Stimulated activated CD4-positive, alpha-beta T cell treated with anti-CD3 and anti-CD28 coated beads, Interleukin-4, amount 100 ng/mL, for 1 hour (primary cell): ENCODE measurements at regions not wholly inside any gene's neighbourhood (a gene's known extent, or its start where the extent isn't known, plus 50 kb on each side); places are given as distances from the start of the nearest gene placed in this dataset.

Experiments
- DNase-seq: peaks from one replicate; pipeline ENCODE4 v3.0.0-alpha.2; 2020

- DNase-seq = no peak
Observed at GRCh38 chr6:9564021-9564420, 850.9 kb downstream of the TFAP2A start.

- no peak for DNase-seq
Observed at GRCh38 chr6:9563568-9563967, 851.3 kb downstream of the TFAP2A start.

GRCh38 chr6:9554806-9555205 is 860.1 kb downstream of the TFAP2A start:
- DNase-seq = no peak

- DNase-seq = no peak
Observed at GRCh38 chr6:9554323-9554722, 860.6 kb downstream of the TFAP2A start.

- DNase-seq = no peak
Observed at GRCh38 chr6:9553002-9553401, 861.9 kb downstream of the TFAP2A start.

GRCh38 chr6:9543649-9544048 is 871.2 kb downstream of the TFAP2A start:
- no peak for DNase-seq

- no peak for DNase-seq
Observed at GRCh38 chr6:9540534-9541126, 874.2 kb downstream of the TFAP2A start.

GRCh38 chr6:9540126-9540525 is 874.7 kb downstream of the TFAP2A start:
- no peak for DNase-seq

GRCh38 chr6:9539231-9539755 is 875.6 kb downstream of the TFAP2A start:
- no peak for DNase-seq

- DNase-seq = no peak
Observed at GRCh38 chr6:9537381-9537780, 877.5 kb downstream of the TFAP2A start.

GRCh38 chr6:9535106-9535505 is 879.8 kb downstream of the TFAP2A start:
- no peak for DNase-seq

GRCh38 chr6:9532621-9533557 is 882.0 kb downstream of the TFAP2A start:
- DNase-seq = no peak

GRCh38 chr6:9527679-9528286 is 887.1 kb downstream of the TFAP2A start:
- DNase-seq = no peak

GRCh38 chr6:9523462-9523861 is 891.4 kb downstream of the TFAP2A start:
- no peak for DNase-seq

GRCh38 chr6:9522101-9522500 is 892.8 kb downstream of the TFAP2A start:
- DNase-seq = no peak

GRCh38 chr6:9521152-9521530 is 893.7 kb downstream of the TFAP2A start:
- no peak for DNase-seq

GRCh38 chr6:9520417-9521151 is 894.3 kb downstream of the TFAP2A start:
- no peak for DNase-seq

GRCh38 chr6:9518431-9518830 is 896.4 kb downstream of the TFAP2A start:
- DNase-seq = no peak

GRCh38 chr6:9517806-9518205 is 897.1 kb downstream of the TFAP2A start:
- no peak for DNase-seq

GRCh38 chr6:9515633-9516606 is 899.0 kb downstream of the TFAP2A start:
- DNase-seq = no peak

GRCh38 chr6:9514146-9514545 is 900.7 kb downstream of the TFAP2A start:
- DNase-seq = no peak

GRCh38 chr6:9511157-9511556 is 903.7 kb downstream of the TFAP2A start:
- DNase-seq = no peak
